ENCODE measurements at regions not wholly inside any gene's neighbourhood (a gene's known extent, or its start where the extent isn't known, plus 50 kb on each side); places are given as distances from the start of the nearest gene placed in this dataset.
"Not testable (repeated sequence)": the region's sequence is repeated elsewhere in the genome, so short reads cannot be mapped to it uniquely, and the experiment has no call there.

GRCh38 chr6:134821928-134822864 is 127.7 kb downstream of the ALDH8A1 start:
- no peak for FAIRE-seq

- FAIRE-seq: no peak
Measured at GRCh38 chr6:134821397-134821796, 128.5 kb downstream of the ALDH8A1 start.

- FAIRE-seq: no peak
Measured at GRCh38 chr6:134819863-134820800, 129.8 kb downstream of the ALDH8A1 start.

GRCh38 chr6:134819236-134819635 is 130.7 kb downstream of the ALDH8A1 start:
- no peak for FAIRE-seq

- FAIRE-seq: no peak
Measured at GRCh38 chr6:134817448-134817847, 132.5 kb downstream of the ALDH8A1 start.

GRCh38 chr6:134816780-134817179 is 133.1 kb downstream of the ALDH8A1 start:
- no peak for FAIRE-seq

- no peak for FAIRE-seq
Measured at GRCh38 chr6:134816300-134816699, 133.6 kb downstream of the ALDH8A1 start.

- FAIRE-seq: no peak
Measured at GRCh38 chr6:134814076-134814695, 135.7 kb downstream of the ALDH8A1 start.

- no peak for FAIRE-seq
Measured at GRCh38 chr6:134813146-134813545, 136.8 kb downstream of the ALDH8A1 start.

GRCh38 chr6:134810402-134810801 is 139.5 kb downstream of the ALDH8A1 start:
- no peak for FAIRE-seq

- no peak for FAIRE-seq
Measured at GRCh38 chr6:134809130-134809529, 140.8 kb downstream of the ALDH8A1 start.

- FAIRE-seq: no peak
Measured at GRCh38 chr6:134806180-134806798, 143.6 kb downstream of the ALDH8A1 start.

- FAIRE-seq: no peak
Measured at GRCh38 chr6:134805168-134805567, 144.7 kb downstream of the ALDH8A1 start.

GRCh38 chr6:134804311-134804710 is 145.6 kb downstream of the ALDH8A1 start:
- not testable (repeated sequence) for FAIRE-seq

GRCh38 chr6:134802426-134803058 is 147.4 kb downstream of the ALDH8A1 start:
- no peak for FAIRE-seq

GRCh38 chr6:134797400-134798113 is 152.3 kb downstream of the ALDH8A1 start:
- FAIRE-seq: no peak

- peak; percentile 35 for FAIRE-seq
Measured at GRCh38 chr6:134795691-134796090, 154.2 kb downstream of the ALDH8A1 start.

- FAIRE-seq: no peak
Measured at GRCh38 chr6:134795001-134795400, 154.9 kb downstream of the ALDH8A1 start.

- not testable (repeated sequence) for FAIRE-seq
Measured at GRCh38 chr6:134791243-134791843, 158.6 kb downstream of the ALDH8A1 start.

- no peak for FAIRE-seq
Measured at GRCh38 chr6:134787261-134787877, 162.5 kb downstream of the ALDH8A1 start.
